Thoracic aorta (tissue), 2 donors: ENCODE measurements at regions not wholly inside any gene's neighbourhood (a gene's known extent, or its start where the extent isn't known, plus 50 kb on each side); places are given as distances from the start of the nearest gene placed in this dataset.

Experiments
- ATAC-seq: fragments of 150-250 bp; one replicate; pipeline ENCODE4 v1.8.0; 2017; ENCODE audit warnings: low read depth; ENCODE audit not compliant: insufficient number of reproducible peaks, low FRiP score
- DNase-seq: peaks from one replicate; pipeline ENCODE4 v3.0.0-alpha.2; 2020; ENCODE audit warnings: low spot score
- H3K27ac ChIP-seq, 2 donors: fragments of 200-600 bp; sonication (generic); 1 replicate in 1 of 2; 2 replicates in 1 of 2; pipeline ENCODE4 v1.5.1; 2016; ENCODE audit warnings: mild to moderate bottlenecking in 2 of 2, moderate library complexity in 2 of 2
- H3K27me3 ChIP-seq: fragments of 200-600 bp; sonication (generic); replicated peaks from 2 replicates; pipeline ENCODE4 v1.6.0; 2016; ENCODE audit warnings: mild to moderate bottlenecking; ENCODE audit not compliant: insufficient read depth
- H3K36me3 ChIP-seq: fragments of 200-600 bp; sonication (generic); one replicate; pipeline ENCODE4 v1.5.1; 2016
- H3K4me1 ChIP-seq, 2 donors: fragments of 200-600 bp; sonication (generic); 1 replicate in 1 of 2; 2 replicates in 1 of 2; pipeline versions ENCODE4 v1.5.1 to v1.6.0; 2016; ENCODE audit warnings: low read depth in 2 of 2, mild to moderate bottlenecking in 1 of 2; ENCODE audit not compliant: control insufficient read depth in 1 of 2
- H3K4me3 ChIP-seq: fragments of 200-600 bp; sonication (generic); 2 replicates; pipeline ENCODE4 v1.5.1; 2016; ENCODE audit warnings: mild to moderate bottlenecking
- H3K9me3 ChIP-seq: fragments of 200-600 bp; sonication (generic); 2 replicates; pipeline ENCODE4 v1.5.1; 2016
- CTCF ChIP-seq: fragments of 200-600 bp; sonication (generic); IDR thresholded peaks from one replicate; pipeline ENCODE4 v1.5.1; 2019; ENCODE audit warnings: antibody characterized with exemption

DNA sequence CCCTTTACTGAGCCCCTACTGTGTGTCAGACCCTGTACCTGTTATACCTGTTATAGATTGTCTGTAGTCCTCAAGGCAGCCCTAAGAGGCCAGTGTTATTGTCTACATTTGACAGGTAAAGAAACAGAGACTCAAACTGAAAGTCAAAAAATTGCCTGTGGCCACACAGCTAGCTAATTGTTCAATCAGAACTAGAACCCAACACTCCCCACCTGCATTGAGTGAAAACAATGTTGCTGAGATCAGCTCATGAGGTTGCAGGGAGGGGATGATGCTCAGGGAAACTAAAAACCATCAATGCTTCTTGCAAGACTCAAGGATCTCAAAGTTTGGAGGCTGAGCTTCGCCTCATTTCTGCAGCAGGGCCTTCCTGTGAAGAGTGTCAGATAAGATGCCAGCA is 109.5 kb upstream of the LMO4 start:
- no peak for DNase-seq
- H3K27me3 ChIP-seq: no peaks in the 10 kb centered on the region
- H3K4me3 ChIP-seq: no peak overlapping the region
- peaks cover 6% of the 10 kb centered on the region for H3K9me3 ChIP-seq
- H3K36me3 ChIP-seq: no peaks in the 10 kb centered on the region
- TF ChIP-seq CTCF: no peak
- no peaks in the 10 kb centered on the region for H3K4me1 ChIP-seq
- no peak for ATAC-seq
- H3K27ac ChIP-seq: no peak overlapping the region

GRCh38 chr1:87219626-87220025 is 109.1 kb upstream of the LMO4 start:
- no peak for TF ChIP-seq CTCF
- H3K27ac ChIP-seq: no peak overlapping the region
- no peak overlapping the region for H3K4me3 ChIP-seq
- H3K4me1 ChIP-seq: no peaks in the 10 kb centered on the region
- no peaks in the 10 kb centered on the region for H3K36me3 ChIP-seq
- H3K9me3 ChIP-seq: peaks cover 6% of the 10 kb centered on the region
- no peaks in the 10 kb centered on the region for H3K27me3 ChIP-seq
- DNase-seq: no peak
- no peak for ATAC-seq

DNA sequence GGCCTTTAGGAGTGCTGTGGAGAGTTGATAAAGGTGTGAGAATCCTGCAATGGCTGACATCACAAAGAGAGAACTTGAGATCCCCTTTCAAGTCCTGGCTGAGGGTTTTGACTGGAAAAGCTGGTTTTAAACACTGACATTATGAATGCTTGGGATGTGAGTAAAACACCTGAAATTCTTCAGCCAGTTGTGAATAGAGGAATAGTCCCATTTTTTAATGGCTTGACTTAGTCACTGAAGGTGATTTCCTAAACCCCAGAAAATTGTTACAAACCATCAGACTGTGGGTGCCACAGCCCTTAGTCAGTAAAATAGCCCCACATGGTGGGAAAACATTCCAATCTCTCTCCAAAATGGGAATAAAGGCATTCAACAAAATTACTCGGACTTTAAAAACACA is 107.7 kb upstream of the LMO4 start:
- no peak overlapping the region for H3K4me3 ChIP-seq
- H3K36me3 ChIP-seq: no peaks in the 10 kb centered on the region
- ATAC-seq (no peak), DNase-seq (no peak)
- peaks cover 0 to 2% of the 10 kb centered on the region in 2 donors for H3K4me1 ChIP-seq
- no peaks in the 10 kb centered on the region for H3K27me3 ChIP-seq
- no peaks in the 10 kb centered on the region for H3K9me3 ChIP-seq
- H3K27ac ChIP-seq: no peak overlapping the region
- TF ChIP-seq CTCF: no peak

DNA sequence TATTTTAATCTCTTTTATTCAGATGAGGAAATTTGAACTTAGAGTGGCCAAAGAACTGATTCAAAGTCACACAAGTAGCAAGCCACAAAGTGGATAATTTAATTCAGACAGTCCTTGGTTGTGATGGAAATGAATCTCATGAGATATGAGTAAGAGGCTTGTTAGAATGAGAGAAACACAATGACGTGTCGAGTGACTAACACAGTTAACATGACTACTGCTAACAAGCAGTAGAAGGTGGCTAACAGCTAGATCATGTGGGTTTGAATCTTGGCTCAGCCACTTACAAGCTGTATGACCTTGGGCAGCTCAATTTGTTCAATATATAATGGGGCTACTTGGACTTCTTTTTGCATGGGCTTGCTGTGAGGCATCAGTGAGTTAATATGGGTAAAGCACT is 104.5 kb upstream of the LMO4 start:
- Histone ChIP-seq H3K27ac (peak overlapping the region in 1 of 2 donors; percentile 23), H3K36me3 (no peaks in the 10 kb centered on the region), H3K27me3 (no peaks in the 10 kb centered on the region), H3K4me3 (no peak overlapping the region), H3K9me3 (no peaks in the 10 kb centered on the region), H3K4me1 (peaks cover 0 to 10% of the 10 kb centered on the region in 2 donors)
- TF ChIP-seq CTCF: no peak
- DNase-seq (no peak), ATAC-seq (peak; percentile 50)

DNA sequence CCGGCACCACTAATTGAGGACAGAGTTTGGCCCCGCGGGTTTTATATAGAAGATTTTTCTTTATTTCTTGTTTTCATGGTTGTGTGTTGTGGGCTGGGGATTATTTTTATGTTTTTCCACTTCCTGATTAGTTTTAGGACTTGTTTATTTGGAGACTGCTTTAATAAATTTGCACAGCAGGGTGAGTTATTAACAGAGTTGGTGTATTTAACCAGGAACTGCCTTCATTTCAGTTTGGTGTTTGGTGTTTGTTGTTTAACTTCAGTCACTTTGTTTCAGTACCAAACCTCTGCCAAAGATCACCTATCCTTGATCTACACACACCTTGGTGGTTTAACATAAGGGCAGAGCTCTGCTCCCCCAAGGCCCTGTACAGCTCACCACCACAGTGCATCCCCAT is 103.5 kb upstream of the LMO4 start:
- no peaks in the 10 kb centered on the region for H3K27me3 ChIP-seq
- H3K27ac ChIP-seq: no peak overlapping the region
- H3K36me3 ChIP-seq: no peaks in the 10 kb centered on the region
- peaks cover 0 to 10% of the 10 kb centered on the region in 2 donors for H3K4me1 ChIP-seq
- DNase-seq (no peak), ATAC-seq (no peak)
- no peak overlapping the region for H3K4me3 ChIP-seq
- no peaks in the 10 kb centered on the region for H3K9me3 ChIP-seq
- no peak for TF ChIP-seq CTCF
